K562 (cell line): ENCODE measurements at regions not wholly inside any gene's neighbourhood (a gene's known extent, or its start where the extent isn't known, plus 50 kb on each side); places are given as distances from the start of the nearest gene placed in this dataset.
A peak's percentile ranks its signal among the peaks of the same experiment; 100 is the strongest.

Experiments
- ADNP ChIP-seq: fragments of 200-800 bp; sonication (Bioruptor generic); IDR thresholded peaks from 2 replicates; pipeline ENCODE4 v1.6.1; 2016; ENCODE audit warnings: missing genetic modification characterization, missing compliant biosample characterization
- C11orf30 ChIP-seq: fragments of 450-650 bp; IDR thresholded peaks from 2 replicates; pipeline ENCODE4 v1.6.1; 2016; ENCODE audit warnings: low read depth, mild to moderate bottlenecking
- CTCF ChIP-seq, 3 experiments: IDR thresholded peaks in 2 of 3; conservative IDR thresholded peaks in 1 of 3; 2 replicates each; pipeline ENCODE4 v1.5.1; 2011 to 2012; ENCODE audit warnings: low read length in 3 of 3, mild to moderate bottlenecking in 3 of 3, control low read depth in 2 of 3, improper control_type of control experiment in 1 of 3, inconsistent platforms in 1 of 3, low read depth in 1 of 3, mixed read lengths in 1 of 3, moderate library complexity in 1 of 3; ENCODE audit not compliant: insufficient read depth in 2 of 3
- DEAF1 ChIP-seq: fragments of 450-650 bp; formaldehyde crosslinking; IDR thresholded peaks from 2 replicates; pipeline ENCODE4 v1.4.0; 2020; ENCODE audit warnings: mild to moderate bottlenecking, moderate library complexity
- ETV6 ChIP-seq, 3 experiments: fragments of 150-350 bp in 1 of 3; sonication (generic) in 1 of 3; formaldehyde crosslinking in 1 of 3; IDR thresholded peaks; 2 replicates each; pipeline versions ENCODE4 v1.6.1 to v1.8.0; 2014 to 2022; ENCODE audit warnings: borderline replicate concordance in 2 of 3, low read depth in 2 of 3, antibody characterized with exemption in 1 of 3, low read length in 1 of 3, mild to moderate bottlenecking in 1 of 3, missing genetic modification reagents in 1 of 3
- KLF10 ChIP-seq: fragments of 250-450 bp; sonication (Bioruptor Pico); IDR thresholded peaks from 2 replicates; pipeline ENCODE4 v1.6.1; 2021; ENCODE audit warnings: matching md5 sums
- KLF16 ChIP-seq: IDR thresholded peaks from 2 replicates; pipeline ENCODE4 v1.6.1; 2016; ENCODE audit warnings: antibody characterized with exemption
- MEF2D ChIP-seq: conservative IDR thresholded peaks from 2 replicates; pipeline ENCODE4 v1.6.1; 2016; ENCODE audit warnings: low read depth, missing genetic modification characterization, missing compliant biosample characterization
- MYBL2 ChIP-seq, 2 experiments: fragments of 450-650 bp in 1 of 2; sonication (generic) in 1 of 2; formaldehyde crosslinking in 1 of 2; IDR thresholded peaks; 2 replicates each; pipeline versions ENCODE4 v1.6.1 to v1.8.1; 2017 to 2022; ENCODE audit warnings: borderline replicate concordance in 1 of 2, inconsistent platforms in 1 of 2, low read depth in 1 of 2, mild to moderate bottlenecking in 1 of 2, missing genetic modification reagents in 1 of 2, moderate library complexity in 1 of 2
- PBX2 ChIP-seq, 2 experiments: IDR thresholded peaks in 1 of 2; conservative IDR thresholded peaks in 1 of 2; 2 replicates each; pipeline ENCODE4 v1.6.1; 2016; ENCODE audit warnings: low read depth in 2 of 2, mild to moderate bottlenecking in 1 of 2, missing compliant biosample characterization in 1 of 2, missing genetic modification characterization in 1 of 2, moderate library complexity in 1 of 2
- PHB2 ChIP-seq: fragments of 450-650 bp; IDR thresholded peaks from 2 replicates; pipeline ENCODE4 v1.6.1; 2017; ENCODE audit warnings: low read depth
- RCOR1 ChIP-seq, 2 experiments: IDR thresholded peaks; 2 replicates each; pipeline ENCODE4 v1.6.1; 2012; ENCODE audit warnings: low read depth in 2 of 2, low read length in 2 of 2, borderline replicate concordance in 1 of 2, improper control_type of control experiment in 1 of 2
- SFPQ ChIP-seq: fragments of 200-400 bp; formaldehyde crosslinking; IDR thresholded peaks from 2 replicates; pipeline ENCODE4 v1.6.1; 2017; ENCODE audit warnings: mild to moderate bottlenecking, low read depth, low read length, moderate library complexity
- SMARCA4 ChIP-seq: fragments of 450-650 bp; IDR thresholded peaks from 2 replicates; pipeline ENCODE4 v1.6.1; 2016
- SMC3 ChIP-seq: conservative IDR thresholded peaks from 2 replicates; pipeline ENCODE4 v1.6.1; 2011; ENCODE audit warnings: low read depth, low read length, improper control_type of control experiment; ENCODE audit not compliant: insufficient read depth
- XRCC5 ChIP-seq: fragments of 200-400 bp; formaldehyde crosslinking; IDR thresholded peaks from 2 replicates; pipeline ENCODE4 v1.6.1; 2017; ENCODE audit warnings: low read depth, mild to moderate bottlenecking, low read length
- ZNF511 ChIP-seq: sonication (generic); formaldehyde crosslinking; IDR thresholded peaks from 2 replicates; pipeline ENCODE4 v1.8.0; 2022; ENCODE audit warnings: mild to moderate bottlenecking, missing genetic modification reagents

GRCh38 chr7:142557971-142558582 is 191.2 kb upstream of the PRSS1 start (continued):
- TF ChIP-seq SFPQ (no peak), PHB2 (no peak), MYBL2 (IDR thresholded peaks at IDR 0.05; ENCODE audit: low read depth) (no peak), MYBL2 (CRISPR knock-in tag; IDR thresholded peaks at IDR 0.05; ENCODE audit: borderline replicate concordance) (no peak), KLF16 (peak; percentile 73), XRCC5 (0 out of 2 replicates have a peak, but pooled peaks have one; percentile 56), ADNP (tag) (no peak), DEAF1 (CRISPR knock-in tag) (0 out of 2 replicates have a peak, but pooled peaks have one; percentile 12), ZNF511 (CRISPR knock-in tag) (no peak), SMC3 (0 out of 2 replicates have a peak, but pooled peaks have one; percentile 5), CTCF (IDR thresholded peaks at IDR 0.05 in 2 of 3, conservative IDR thresholded peaks at IDR 0.05 in 1 of 3; ENCODE audit: insufficient read depth in 2 of 3, low read depth in 1 of 3, low read length in 3 of 3) (peak; percentile 84 to 98 (median 84)), PBX2 (CRISPR knock-in tag; IDR thresholded peaks at IDR 0.05; ENCODE audit: low read depth) (0 out of 2 replicates have a peak, but pooled peaks have one; percentile 9), PBX2 (tag; conservative IDR thresholded peaks at IDR 0.05; ENCODE audit: low read depth) (no peak), MEF2D (no peak), RCOR1 (IDR thresholded peaks at IDR 0.05; ENCODE audit: borderline replicate concordance in 1 of 2, low read depth in 2 of 2, low read length in 2 of 2) (0 out of 4 replicates have a peak, but pooled peaks of 1 of the 2 experiments have one; percentile 19), ETV6 (IDR thresholded peaks at IDR 0.05; ENCODE audit: borderline replicate concordance in 1 of 2, low read depth in 2 of 2, low read length in 1 of 2) (no peak), ETV6 (CRISPR knock-in tag; IDR thresholded peaks at IDR 0.05; ENCODE audit: borderline replicate concordance) (no peak), KLF10 (CRISPR knock-in tag) (no peak), C11orf30 (no peak), SMARCA4 (no peak)
